PC-9 (cell line): ENCODE measurements at regions not wholly inside any gene's neighbourhood (a gene's known extent, or its start where the extent isn't known, plus 50 kb on each side); places are given as distances from the start of the nearest gene placed in this dataset.

Source experiments
- EZH2 ChIP-seq: fragments of 200-600 bp; sonication (generic); IDR thresholded peaks from 2 replicates; pipeline ENCODE4 v1.8.0; 2017; ENCODE audit warnings: antibody characterized with exemption, low read depth
- TF ChIP-seq, protein P1 (sequence below): fragments of 200-600 bp; sonication (generic); conservative IDR thresholded peaks from 2 replicates; pipeline ENCODE4 v1.6.1; 2017; ENCODE audit warnings: mixed run types, antibody characterized with exemption, mild to moderate bottlenecking, moderate library complexity

DNA sequence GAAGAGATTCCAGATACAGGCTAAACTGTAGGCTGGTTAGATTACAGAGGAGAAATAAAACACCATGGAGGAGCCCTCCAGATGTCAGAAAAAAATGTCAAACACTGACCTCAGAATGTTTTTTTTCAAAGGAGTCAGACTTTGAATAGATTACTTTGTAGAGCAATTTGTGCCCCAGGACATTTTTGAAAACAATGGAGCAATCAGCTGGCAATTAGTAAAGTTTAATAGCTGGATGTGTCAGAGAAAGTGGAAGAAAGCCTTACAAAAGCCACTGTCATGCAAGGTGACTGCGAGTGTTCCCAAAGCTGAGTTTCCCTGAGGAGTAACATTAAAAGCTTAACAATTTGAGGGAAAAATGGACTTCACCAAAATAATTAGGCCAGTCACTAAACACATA, 417.8 kb upstream of the CTNND2 start:
- TF ChIP-seq, protein P1, sequence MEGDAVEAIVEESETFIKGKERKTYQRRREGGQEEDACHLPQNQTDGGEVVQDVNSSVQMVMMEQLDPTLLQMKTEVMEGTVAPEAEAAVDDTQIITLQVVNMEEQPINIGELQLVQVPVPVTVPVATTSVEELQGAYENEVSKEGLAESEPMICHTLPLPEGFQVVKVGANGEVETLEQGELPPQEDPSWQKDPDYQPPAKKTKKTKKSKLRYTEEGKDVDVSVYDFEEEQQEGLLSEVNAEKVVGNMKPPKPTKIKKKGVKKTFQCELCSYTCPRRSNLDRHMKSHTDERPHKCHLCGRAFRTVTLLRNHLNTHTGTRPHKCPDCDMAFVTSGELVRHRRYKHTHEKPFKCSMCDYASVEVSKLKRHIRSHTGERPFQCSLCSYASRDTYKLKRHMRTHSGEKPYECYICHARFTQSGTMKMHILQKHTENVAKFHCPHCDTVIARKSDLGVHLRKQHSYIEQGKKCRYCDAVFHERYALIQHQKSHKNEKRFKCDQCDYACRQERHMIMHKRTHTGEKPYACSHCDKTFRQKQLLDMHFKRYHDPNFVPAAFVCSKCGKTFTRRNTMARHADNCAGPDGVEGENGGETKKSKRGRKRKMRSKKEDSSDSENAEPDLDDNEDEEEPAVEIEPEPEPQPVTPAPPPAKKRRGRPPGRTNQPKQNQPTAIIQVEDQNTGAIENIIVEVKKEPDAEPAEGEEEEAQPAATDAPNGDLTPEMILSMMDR: no peak
- TF ChIP-seq EZH2: no peak
